ENCODE measurements at regions not wholly inside any gene's neighbourhood (a gene's known extent, or its start where the extent isn't known, plus 50 kb on each side); places are given as distances from the start of the nearest gene placed in this dataset.

DNA sequence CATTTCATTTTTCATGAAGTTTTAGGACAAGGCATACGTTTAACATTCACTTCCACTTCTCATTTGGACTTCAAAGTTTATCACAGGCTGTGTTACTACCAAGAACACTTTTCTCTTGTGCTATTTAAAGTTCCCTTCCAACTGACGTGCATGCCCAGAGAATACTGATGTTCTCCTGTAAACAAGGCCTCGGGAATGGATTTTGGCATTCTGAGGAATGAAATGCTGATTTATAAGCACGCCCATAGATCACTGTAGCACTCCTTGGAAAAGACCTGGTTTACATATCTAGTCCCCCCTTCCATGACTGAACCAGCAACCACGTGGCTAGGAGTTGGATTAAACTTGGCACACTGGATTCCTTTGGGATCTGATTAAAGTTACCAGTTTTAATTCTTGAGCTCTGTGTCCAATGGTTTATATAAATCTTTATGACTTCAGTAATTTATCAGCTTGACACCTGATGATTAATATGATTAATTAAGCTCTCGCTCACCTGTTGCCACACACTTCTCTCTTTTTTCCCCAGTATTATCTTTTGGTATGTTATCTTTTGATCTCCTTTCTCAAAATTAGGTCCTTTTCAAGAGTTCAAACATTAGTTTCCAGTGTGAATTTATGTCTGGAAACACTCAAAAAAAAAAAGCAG is 122.4 kb upstream of the HAND2 start:
- intact Hi-C loops (cut with DNase I; ENCODE audit: low total_unique reads): no loop called here

DNA sequence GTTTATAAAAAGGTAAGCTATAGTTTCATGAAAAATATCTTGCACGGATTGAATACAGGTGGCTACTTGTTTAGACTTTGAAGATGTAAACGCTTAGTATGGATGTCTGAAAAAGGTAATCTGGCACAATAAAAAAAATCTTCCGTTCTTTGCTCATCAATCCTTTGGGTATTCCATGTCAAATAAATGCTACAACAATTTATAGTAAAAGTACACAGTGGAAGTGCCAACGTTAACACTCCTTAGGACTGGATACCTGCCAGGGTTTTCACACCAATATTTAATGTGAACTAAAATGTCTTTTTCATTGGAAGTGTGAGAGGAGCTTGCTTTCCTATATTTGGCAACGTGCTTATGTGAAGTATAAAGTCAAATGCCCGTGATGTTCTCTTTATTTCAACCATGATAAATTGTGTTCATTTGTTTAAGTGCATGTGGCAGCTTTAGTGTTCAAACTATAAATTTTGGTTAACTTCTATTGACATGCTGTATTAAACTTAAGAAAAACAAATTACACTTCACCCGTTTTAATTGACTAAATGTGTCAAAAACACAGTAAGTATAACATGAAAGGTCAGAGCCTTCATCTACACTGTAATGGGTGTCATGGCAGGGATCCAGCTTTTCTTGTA is 121.7 kb upstream of the HAND2 start:
- no peak overlapping the region for H3K4me3 ChIP-seq
- no peak overlapping the region for H3K27ac ChIP-seq
- intact Hi-C loops (cut with DNase I; ENCODE audit: low total_unique reads) (no loop called here), in situ Hi-C loops (cut with MboI; ENCODE audit: low sequenced_read_pairs in 4 of 4) (no loop called here)
- H3K27me3 ChIP-seq: no peaks in the 10 kb centered on the region
- H3K4me1 ChIP-seq: no peaks in the 10 kb centered on the region
- no peak for TF ChIP-seq POLR2A (IDR thresholded peaks at IDR 0.05)
- TF ChIP-seq, protein P1, sequence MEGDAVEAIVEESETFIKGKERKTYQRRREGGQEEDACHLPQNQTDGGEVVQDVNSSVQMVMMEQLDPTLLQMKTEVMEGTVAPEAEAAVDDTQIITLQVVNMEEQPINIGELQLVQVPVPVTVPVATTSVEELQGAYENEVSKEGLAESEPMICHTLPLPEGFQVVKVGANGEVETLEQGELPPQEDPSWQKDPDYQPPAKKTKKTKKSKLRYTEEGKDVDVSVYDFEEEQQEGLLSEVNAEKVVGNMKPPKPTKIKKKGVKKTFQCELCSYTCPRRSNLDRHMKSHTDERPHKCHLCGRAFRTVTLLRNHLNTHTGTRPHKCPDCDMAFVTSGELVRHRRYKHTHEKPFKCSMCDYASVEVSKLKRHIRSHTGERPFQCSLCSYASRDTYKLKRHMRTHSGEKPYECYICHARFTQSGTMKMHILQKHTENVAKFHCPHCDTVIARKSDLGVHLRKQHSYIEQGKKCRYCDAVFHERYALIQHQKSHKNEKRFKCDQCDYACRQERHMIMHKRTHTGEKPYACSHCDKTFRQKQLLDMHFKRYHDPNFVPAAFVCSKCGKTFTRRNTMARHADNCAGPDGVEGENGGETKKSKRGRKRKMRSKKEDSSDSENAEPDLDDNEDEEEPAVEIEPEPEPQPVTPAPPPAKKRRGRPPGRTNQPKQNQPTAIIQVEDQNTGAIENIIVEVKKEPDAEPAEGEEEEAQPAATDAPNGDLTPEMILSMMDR (IDR thresholded peaks at IDR 0.05 in 4 of 5, conservative IDR thresholded peaks at IDR 0.05 in 1 of 5): no peak
- ATAC-seq: no peak
- no peak for DNase-seq
- H3K9me3 ChIP-seq: no peaks in the 10 kb centered on the region
- H3K36me3 ChIP-seq: no peaks in the 10 kb centered on the region

More for the DNA sequence above, 122.4 kb upstream of the HAND2 start:
- Histone ChIP-seq H3K36me3 (no peaks in the 10 kb centered on the region), H3K27me3 (no peaks in the 10 kb centered on the region), H3K27ac (no peak overlapping the region), H3K4me1 (no peaks in the 10 kb centered on the region), H3K4me3 (no peak overlapping the region), H3K9me3 (no peaks in the 10 kb centered on the region)
- no peak for DNase-seq
- no peak for ATAC-seq
- in situ Hi-C loops (cut with MboI; ENCODE audit: low sequenced_read_pairs in 4 of 4): no loop called here
- no peak for TF ChIP-seq POLR2A (IDR thresholded peaks at IDR 0.05)
- TF ChIP-seq, protein P1 (IDR thresholded peaks at IDR 0.05 in 4 of 5, conservative IDR thresholded peaks at IDR 0.05 in 1 of 5): no peak

DNA sequence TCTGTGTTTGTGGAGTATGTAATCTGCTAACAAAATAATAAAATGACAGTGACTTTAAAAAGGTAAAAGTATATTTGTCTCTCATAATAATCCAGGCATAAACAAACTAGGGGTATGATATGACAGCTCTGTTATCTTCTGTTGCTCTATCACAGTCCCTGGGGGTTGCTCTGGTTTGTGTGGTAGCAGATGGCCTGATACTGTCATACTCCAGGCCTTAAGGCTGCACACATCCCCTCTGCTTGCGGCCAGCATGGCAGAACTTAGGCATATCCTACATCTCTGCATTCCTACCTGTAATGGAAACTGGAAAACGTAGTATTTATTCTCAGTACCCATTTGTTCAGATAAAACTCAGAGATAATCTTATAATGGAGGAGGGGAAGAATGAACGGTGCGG is 117.9 kb upstream of the HAND2 start:
- H3K36me3 ChIP-seq: no peaks in the 10 kb centered on the region
- no peak overlapping the region for H3K4me3 ChIP-seq
- no peaks in the 10 kb centered on the region for H3K4me1 ChIP-seq
- ATAC-seq: no peak
- intact Hi-C loops (cut with DNase I; ENCODE audit: low total_unique reads) (no loop called here), in situ Hi-C loops (cut with MboI; ENCODE audit: low sequenced_read_pairs in 4 of 4) (no loop called here)
- DNase-seq: no peak
- no peak for TF ChIP-seq POLR2A (IDR thresholded peaks at IDR 0.05)
- TF ChIP-seq, protein P1 (IDR thresholded peaks at IDR 0.05 in 4 of 5, conservative IDR thresholded peaks at IDR 0.05 in 1 of 5): no peak
- no peak overlapping the region for H3K27ac ChIP-seq
- no peaks in the 10 kb centered on the region for H3K9me3 ChIP-seq
- H3K27me3 ChIP-seq: no peaks in the 10 kb centered on the region

DNA sequence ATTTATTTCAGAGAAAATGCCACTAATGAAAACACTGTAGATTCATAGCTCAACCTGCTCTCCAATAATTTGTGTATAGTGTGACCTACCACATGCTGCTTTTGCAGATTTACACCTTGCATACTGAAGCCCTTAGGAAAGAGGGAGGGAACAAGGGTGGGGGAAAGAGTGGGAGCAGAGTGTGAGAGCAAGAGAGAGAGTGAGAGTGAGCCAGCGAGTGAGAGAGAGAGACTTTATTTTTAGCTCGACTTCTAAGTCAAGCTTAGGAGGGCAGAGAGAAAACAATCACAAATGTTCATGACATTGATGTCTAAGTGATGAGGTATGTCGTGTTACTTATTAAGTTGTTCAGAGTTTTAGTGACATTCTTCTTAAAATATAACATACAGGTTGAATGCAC is 112.5 kb upstream of the HAND2 start:
- Histone ChIP-seq H3K9me3 (no peaks in the 10 kb centered on the region), H3K4me3 (no peak overlapping the region), H3K27me3 (no peaks in the 10 kb centered on the region), H3K36me3 (no peaks in the 10 kb centered on the region), H3K27ac (no peak overlapping the region), H3K4me1 (no peaks in the 10 kb centered on the region)
- in situ Hi-C loops (cut with MboI; ENCODE audit: low sequenced_read_pairs in 4 of 4): no loop called here
- intact Hi-C loops (cut with DNase I; ENCODE audit: low total_unique reads): no loop called here
- ATAC-seq (no peak), DNase-seq (no peak)
- TF ChIP-seq, protein P1 (IDR thresholded peaks at IDR 0.05 in 4 of 5, conservative IDR thresholded peaks at IDR 0.05 in 1 of 5): no peak
- TF ChIP-seq POLR2A (IDR thresholded peaks at IDR 0.05): no peak
